A549 (cell line): ENCODE measurements at regions not wholly inside any gene's neighbourhood (a gene's known extent, or its start where the extent isn't known, plus 50 kb on each side); places are given as distances from the start of the nearest gene placed in this dataset.

Source experiments
- ATAC-seq, 2 experiments: fragments of 200-7000 bp in 1 of 2; fragments of >200 bp in 1 of 2; cut with Nextera tagmentation in 1 of 2; cut with Tn5 transposase in 1 of 2; 3 replicates each; pipeline versions ENCODE4 v1.8.0 to v1.9.1; 2018 to 2020; ENCODE audit warnings: mild to moderate bottlenecking in 1 of 2, moderate library complexity in 1 of 2
- CTCF ChIA-PET: fragments of 300-600 bp; sonication (Branson Sonifier 250); formaldehyde crosslinking; extraction: SDS; loops from one replicate; lab custom pipeline; 2021; ENCODE audit warnings: antibody characterized with exemption, inconsistent platforms; lab: Yijun Ruan, JAX
- POLR2A ChIA-PET: fragments of 350-600 bp; formaldehyde crosslinking; extraction: SDS; loops from one replicate; lab custom pipeline; 2021; ENCODE audit warnings: antibody characterized with exemption, inconsistent platforms; lab: Yijun Ruan, JAX
- DNase-seq, 2 experiments: peaks; one replicate each; pipeline versions ENCODE4 v3.0.0 to v3.0.0-alpha.2; 2011 to 2016; ENCODE audit warnings: low read depth in 1 of 2, low spot score in 1 of 2
- FAIRE-seq: peaks from 2 replicates; lab custom pipeline; 2011; peaks lifted over from hg19 to GRCh38; lab: Jason Lieb, UNC
- H3K27ac ChIP-seq, 2 experiments: fragments of >200 bp; sonication (Bioruptor Twin); formaldehyde crosslinking; 3 replicates each; pipeline ENCODE4 v1.5.1; 2016 to 2017
- H3K4me1 ChIP-seq: fragments of >200 bp; sonication (Bioruptor Twin); formaldehyde crosslinking; 3 replicates; pipeline ENCODE4 v1.6.1; 2016
- H3K4me2 ChIP-seq: fragments of >200 bp; sonication (Bioruptor Twin); formaldehyde crosslinking; 3 replicates; pipeline ENCODE4 v1.6.1; 2016
- H3K4me3 ChIP-seq: fragments of >200 bp; sonication (Bioruptor Twin); formaldehyde crosslinking; 3 replicates; pipeline ENCODE4 v1.5.1; 2016
- H3K9me3 ChIP-seq: fragments of >200 bp; sonication (Bioruptor Twin); formaldehyde crosslinking; 3 replicates; pipeline ENCODE4 v1.6.1; 2016
- BCL3 ChIP-seq: fragments of >200 bp; sonication (Bioruptor Twin); formaldehyde crosslinking; IDR thresholded peaks from 3 replicates; pipeline ENCODE4 v1.6.1; 2016
- CBX2 ChIP-seq: fragments of 200-600 bp; sonication (generic); IDR thresholded peaks from 2 replicates; pipeline ENCODE4 v1.6.1; 2016; ENCODE audit warnings: low read depth, mild to moderate bottlenecking, borderline replicate concordance
- CEBPB ChIP-seq, 2 experiments: fragments of >200 bp in 1 of 2; sonication (Bioruptor Twin) in 1 of 2; formaldehyde crosslinking in 1 of 2; IDR thresholded peaks; 2 replicates each; pipeline ENCODE4 v1.6.1; 2012 to 2016
- CTCF ChIP-seq: fragments of >200 bp; sonication (Bioruptor Twin); formaldehyde crosslinking; IDR thresholded peaks from 3 replicates; pipeline ENCODE4 v1.5.1; 2016
- E2F6 ChIP-seq: IDR thresholded peaks from 2 replicates; pipeline ENCODE4 v1.6.1; 2012; ENCODE audit warnings: low read depth, borderline replicate concordance
- EHF ChIP-seq: fragments of 250-450 bp; sonication (Bioruptor Pico); IDR thresholded peaks from 2 replicates; pipeline ENCODE4 v1.5.0; 2020; ENCODE audit warnings: mild to moderate bottlenecking
- FOSL2 ChIP-seq, 2 experiments: fragments of 450-650 bp in 1 of 2; fragments of >200 bp in 1 of 2; sonication (Bioruptor Twin) in 1 of 2; formaldehyde crosslinking; IDR thresholded peaks; 2 replicates each; pipeline versions ENCODE4 v1.5.0 to v1.6.1; 2016 to 2020; ENCODE audit warnings: mild to moderate bottlenecking in 1 of 2, moderate library complexity in 1 of 2
- HEYL ChIP-seq: fragments of 250-450 bp; sonication (Bioruptor Pico); IDR thresholded peaks from 2 replicates; pipeline ENCODE4 v1.8.0; 2021; ENCODE audit warnings: mild to moderate bottlenecking, moderate library complexity
- HOXB13 ChIP-seq: fragments of 250-450 bp; sonication (Bioruptor Pico); IDR thresholded peaks from 2 replicates; pipeline ENCODE4 v1.5.0; 2020; ENCODE audit warnings: low read depth, mild to moderate bottlenecking, moderate library complexity
- JUNB ChIP-seq: fragments of >200 bp; sonication (Bioruptor Twin); formaldehyde crosslinking; IDR thresholded peaks from 2 replicates; pipeline ENCODE4 v1.6.1; 2016
- KDM1A ChIP-seq: fragments of 200-600 bp; sonication (generic); IDR thresholded peaks from 2 replicates; pipeline ENCODE4 v1.6.1; 2016; ENCODE audit warnings: low read depth, mild to moderate bottlenecking
- MAX ChIP-seq: IDR thresholded peaks from 2 replicates; pipeline ENCODE4 v1.6.1; 2012
- MAZ ChIP-seq: fragments of 150-350 bp; IDR thresholded peaks from 2 replicates; pipeline ENCODE4 v1.6.1; 2014; ENCODE audit warnings: antibody characterized with exemption, low read depth, low read length, borderline replicate concordance
- NFE2L2 ChIP-seq: fragments of 150-350 bp; conservative IDR thresholded peaks from 2 replicates; pipeline ENCODE4 v1.6.1; 2014; ENCODE audit warnings: low read length
- NPAS2 ChIP-seq: fragments of 250-450 bp; sonication (Bioruptor Pico); IDR thresholded peaks from 2 replicates; pipeline ENCODE4 v1.8.0; 2022; ENCODE audit warnings: mild to moderate bottlenecking, moderate library complexity, borderline replicate concordance
- NR3C1 ChIP-seq: fragments of >200 bp; sonication (Bioruptor Twin); formaldehyde crosslinking; IDR thresholded peaks from 3 replicates; pipeline ENCODE4 v1.6.1; 2017
- PBX3 ChIP-seq: IDR thresholded peaks from 2 replicates; pipeline ENCODE4 v1.6.1; 2012
- PHF8 ChIP-seq: fragments of 200-600 bp; sonication (generic); IDR thresholded peaks from 2 replicates; pipeline ENCODE4 v1.6.1; 2016; ENCODE audit warnings: low read depth, mild to moderate bottlenecking, antibody characterized with exemption, moderate library complexity, borderline replicate concordance
- POLR2A ChIP-seq: IDR thresholded peaks from 2 replicates; pipeline ENCODE4 v1.6.1; 2012; ENCODE audit warnings: mild to moderate bottlenecking, low read length
- POLR2AphosphoS2 ChIP-seq: conservative IDR thresholded peaks from 2 replicates; pipeline ENCODE4 v1.6.1; 2012; ENCODE audit warnings: low read length, improper control_type of control experiment, inconsistent platforms
- RAD21 ChIP-seq, 2 experiments: fragments of >200 bp in 1 of 2; sonication (Bioruptor Twin) in 1 of 2; formaldehyde crosslinking in 1 of 2; IDR thresholded peaks in 1 of 2; conservative IDR thresholded peaks in 1 of 2; 2 replicates in 1 of 2; 3 replicates in 1 of 2; pipeline ENCODE4 v1.6.1; 2012 to 2018; ENCODE audit warnings: inconsistent platforms in 1 of 2
- RCOR1 ChIP-seq: fragments of 150-350 bp; IDR thresholded peaks from 2 replicates; pipeline ENCODE4 v1.6.1; 2014; ENCODE audit warnings: antibody characterized with exemption, low read length, low read depth
- RNF2 ChIP-seq: fragments of 200-600 bp; sonication (generic); IDR thresholded peaks from 2 replicates; pipeline ENCODE4 v1.6.1; 2016; ENCODE audit warnings: low read depth, mild to moderate bottlenecking, antibody characterized with exemption, moderate library complexity, borderline replicate concordance
- SREBF2 ChIP-seq: fragments of 450-650 bp; IDR thresholded peaks from 2 replicates; pipeline ENCODE4 v1.6.1; 2014; ENCODE audit warnings: mild to moderate bottlenecking, moderate library complexity
- TFCP2L1 ChIP-seq: fragments of 250-450 bp; sonication (Bioruptor Pico); IDR thresholded peaks from 2 replicates; pipeline ENCODE4 v1.5.0; 2021; ENCODE audit warnings: mild to moderate bottlenecking
- TP53 ChIP-seq: fragments of 250-450 bp; sonication (Bioruptor Pico); IDR thresholded peaks from 2 replicates; pipeline ENCODE4 v1.5.0; 2021; ENCODE audit warnings: mild to moderate bottlenecking, moderate library complexity
- ZFP36 ChIP-seq: fragments of 450-650 bp; IDR thresholded peaks from 2 replicates; pipeline ENCODE4 v1.6.1; 2014; ENCODE audit warnings: borderline replicate concordance; ENCODE audit not compliant: partially characterized antibody
- ZSCAN20 ChIP-seq: fragments of 250-450 bp; sonication (Bioruptor Pico); IDR thresholded peaks from 2 replicates; pipeline ENCODE4 v1.8.0; 2022; ENCODE audit warnings: mild to moderate bottlenecking, moderate library complexity
- WGBS: methylation state at CpG from one replicate; pipeline ENCODE4 v1.1.6; 2017; ENCODE audit errors: missing lambda C conversion rate; 5-methylcytosine and 5-hydroxymethylcytosine counted together

GRCh38 chr21:20207335-20207734 lies 790.9 kb upstream of the NCAM2 start:
- no peak overlapping the region for H3K4me3 ChIP-seq
- TF ChIP-seq TFCP2L1 (CRISPR knock-in tag): no peak
- no peak for TF ChIP-seq SREBF2
- TF ChIP-seq BCL3: no peak
- TF ChIP-seq TP53 (CRISPR knock-in tag): no peak
- TF ChIP-seq HEYL (CRISPR knock-in tag): no peak
- no peak for TF ChIP-seq EHF (CRISPR knock-in tag)
- no peak for TF ChIP-seq E2F6
- TF ChIP-seq FOSL2 (IDR thresholded peaks at IDR 0.05): no peak
- no peak for TF ChIP-seq FOSL2 (CRISPR knock-in tag; IDR thresholded peaks at IDR 0.05)
- TF ChIP-seq ZFP36: no peak
- TF ChIP-seq POLR2AphosphoS2: no peak
- TF ChIP-seq MAZ: no peak
- TF ChIP-seq, all 56 proteins: peak for 0
- ATAC-seq (no peak), FAIRE-seq (no peak), DNase-seq (no peak)
- no peaks in the 10 kb centered on the region for H3K4me1 ChIP-seq
- no peak overlapping the region for H3K27ac ChIP-seq
- no peaks in the 10 kb centered on the region for H3K9me3 ChIP-seq
- H3K4me2 ChIP-seq: no peak overlapping the region
- ChIA-PET CTCF (no interaction called here), POLR2A (no interaction called here)
- WGBS: under 1% methylated on average over 3 of the region's 3 CpGs

- ATAC-seq: no peak
- CTCF ChIA-PET: no interaction called here
- Histone ChIP-seq H3K4me2 (no peak overlapping the region), H3K9me3 (no peaks in the 10 kb centered on the region), H3K27ac (no peak overlapping the region), H3K4me3 (no peak overlapping the region), H3K4me1 (no peaks in the 10 kb centered on the region)
- WGBS: 14% methylated on average over 6 of the region's 6 CpGs
- DNase-seq: no peak
- no peak for TF ChIP-seq RNF2
- no peak for TF ChIP-seq CEBPB (IDR thresholded peaks at IDR 0.05)
- no peak for TF ChIP-seq PBX3
- TF ChIP-seq EHF (CRISPR knock-in tag): no peak
- no peak for TF ChIP-seq CBX2
- TF ChIP-seq JUNB: no peak
- TF ChIP-seq NPAS2: no peak
- no peak for TF ChIP-seq PHF8
- no peak for TF ChIP-seq E2F6
- POLR2A ChIA-PET: no interaction called here
- no peak for FAIRE-seq
These were observed 782.2 kb upstream of the NCAM2 start for GRCh38 chr21:20215959-20216358.

GRCh38 chr21:20220586-20220985 lies 777.6 kb upstream of the NCAM2 start:
- CTCF ChIA-PET: no interaction called here
- DNase-seq (no peak), FAIRE-seq (no peak), ATAC-seq (no peak)
- no peaks in the 10 kb centered on the region for H3K4me1 ChIP-seq
- no peaks in the 10 kb centered on the region for H3K9me3 ChIP-seq
- POLR2A ChIA-PET: no interaction called here
- H3K4me2 ChIP-seq: no peak overlapping the region
- no peak overlapping the region for H3K27ac ChIP-seq
- no peak overlapping the region for H3K4me3 ChIP-seq
- TF ChIP-seq KDM1A (no peak), MAX (no peak), ZSCAN20 (CRISPR knock-in tag) (no peak), HOXB13 (no peak), NR3C1 (no peak), RCOR1 (no peak), TP53 (CRISPR knock-in tag) (no peak), CTCF (no peak), NFE2L2 (no peak), CBX2 (no peak), PBX3 (no peak), BCL3 (no peak), POLR2A (no peak), RAD21 (conservative IDR thresholded peaks at IDR 0.05 in 1 of 2, IDR thresholded peaks at IDR 0.05 in 1 of 2) (no peak)
